ENCODE measurements at regions not wholly inside any gene's neighbourhood (a gene's known extent, or its start where the extent isn't known, plus 50 kb on each side); places are given as distances from the start of the nearest gene placed in this dataset.

DNA sequence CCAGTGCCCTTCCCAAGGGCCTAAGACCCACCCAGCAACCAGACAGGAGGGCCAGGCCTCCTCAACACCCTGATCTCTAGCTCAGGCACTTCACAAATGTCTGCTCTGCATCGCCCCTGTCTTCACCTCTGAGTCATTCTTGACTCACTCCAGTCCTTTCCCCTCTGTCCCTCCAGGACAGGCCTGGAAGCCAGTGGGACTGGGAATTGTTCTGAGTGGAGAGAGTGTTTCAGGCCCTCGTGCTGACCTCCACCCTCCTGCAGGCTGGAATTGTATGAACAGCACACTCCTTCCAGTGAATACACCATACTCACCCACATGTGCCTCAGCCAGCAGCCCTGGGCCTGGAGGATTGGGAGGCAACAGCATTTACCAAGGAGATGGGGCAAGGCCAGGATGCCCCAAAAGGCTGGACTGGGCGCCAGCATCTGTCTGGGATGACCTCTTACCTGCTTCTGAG, 304.2 kb downstream of the CYP26B1 start:
- no peak for DNase-seq (ENCODE audit: low read depth)

GRCh38 chr2:71842744-71843143, 304.9 kb downstream of the CYP26B1 start:
- no peak for DNase-seq (ENCODE audit: low read depth)

- no peak for DNase-seq (ENCODE audit: low read depth)
Observed at GRCh38 chr2:71839826-71840225, 307.8 kb downstream of the CYP26B1 start.

- DNase-seq (ENCODE audit: low read depth), result no peak
Observed at GRCh38 chr2:71834796-71835195, 312.9 kb downstream of the CYP26B1 start.

DNA sequence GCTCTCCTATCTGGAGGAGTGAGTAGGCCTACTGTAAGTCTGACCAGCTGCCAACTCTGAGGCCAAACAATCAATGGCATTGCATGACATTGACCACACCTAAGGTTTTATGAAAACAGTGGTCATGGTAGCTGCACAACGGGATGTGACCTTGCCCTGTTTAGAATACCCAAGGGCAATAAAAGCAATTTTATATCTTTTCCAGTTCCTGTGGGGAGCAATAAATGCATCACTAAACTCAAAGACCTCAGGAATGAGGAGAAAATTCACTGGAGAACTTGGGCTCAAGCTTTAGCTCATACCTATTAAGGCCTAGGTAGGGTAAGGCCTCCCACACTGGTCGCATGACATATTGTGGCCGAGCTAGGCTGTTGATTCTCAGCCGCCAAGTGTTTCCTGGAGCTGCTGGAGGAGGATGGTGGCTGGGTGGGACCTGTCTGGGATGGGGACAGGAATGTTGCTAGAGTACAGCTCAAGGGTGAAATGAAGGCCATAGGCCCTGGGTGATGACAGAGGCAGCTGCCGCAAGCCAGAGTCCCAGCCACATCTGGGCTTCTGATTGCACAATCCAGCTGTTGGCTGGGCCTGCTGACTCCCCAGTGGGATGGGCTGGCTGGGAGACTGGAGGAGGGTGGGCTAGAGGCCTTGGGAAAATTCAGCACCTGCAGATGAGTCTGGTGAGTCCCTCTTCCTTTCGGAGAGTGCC, 313.7 kb downstream of the CYP26B1 start:
- DNase-seq (ENCODE audit: low read depth), result peak; percentile 78

- no peak for DNase-seq (ENCODE audit: low read depth)
Observed at GRCh38 chr2:71833272-71833671, 314.4 kb downstream of the CYP26B1 start.

GRCh38 chr2:71832844-71833243, 314.8 kb downstream of the CYP26B1 start:
- DNase-seq (ENCODE audit: low read depth), result no peak

- no peak for DNase-seq (ENCODE audit: low read depth)
Observed at GRCh38 chr2:71832388-71832787, 315.3 kb downstream of the CYP26B1 start.

DNA sequence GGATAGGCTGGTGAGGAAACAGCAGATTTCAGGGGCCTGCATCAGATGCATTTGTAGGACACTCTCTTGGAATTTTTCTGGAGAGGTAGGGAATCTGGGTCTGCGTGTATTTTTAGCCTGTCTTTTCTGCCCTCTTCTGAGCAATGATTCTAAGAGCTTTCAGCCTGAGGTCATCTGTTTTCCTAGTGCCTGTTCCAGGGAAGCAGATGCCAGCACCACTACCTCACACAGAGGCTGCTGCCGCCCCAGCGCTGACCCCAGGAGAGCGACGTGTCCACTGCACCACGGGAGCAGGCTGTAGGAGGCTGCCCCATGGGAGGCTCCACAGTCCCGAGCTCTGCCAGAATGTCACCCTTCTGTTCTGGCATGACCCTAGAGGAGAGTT, 316.5 kb downstream of the CYP26B1 start:
- peak; percentile 28 for DNase-seq (ENCODE audit: low read depth)

DNA sequence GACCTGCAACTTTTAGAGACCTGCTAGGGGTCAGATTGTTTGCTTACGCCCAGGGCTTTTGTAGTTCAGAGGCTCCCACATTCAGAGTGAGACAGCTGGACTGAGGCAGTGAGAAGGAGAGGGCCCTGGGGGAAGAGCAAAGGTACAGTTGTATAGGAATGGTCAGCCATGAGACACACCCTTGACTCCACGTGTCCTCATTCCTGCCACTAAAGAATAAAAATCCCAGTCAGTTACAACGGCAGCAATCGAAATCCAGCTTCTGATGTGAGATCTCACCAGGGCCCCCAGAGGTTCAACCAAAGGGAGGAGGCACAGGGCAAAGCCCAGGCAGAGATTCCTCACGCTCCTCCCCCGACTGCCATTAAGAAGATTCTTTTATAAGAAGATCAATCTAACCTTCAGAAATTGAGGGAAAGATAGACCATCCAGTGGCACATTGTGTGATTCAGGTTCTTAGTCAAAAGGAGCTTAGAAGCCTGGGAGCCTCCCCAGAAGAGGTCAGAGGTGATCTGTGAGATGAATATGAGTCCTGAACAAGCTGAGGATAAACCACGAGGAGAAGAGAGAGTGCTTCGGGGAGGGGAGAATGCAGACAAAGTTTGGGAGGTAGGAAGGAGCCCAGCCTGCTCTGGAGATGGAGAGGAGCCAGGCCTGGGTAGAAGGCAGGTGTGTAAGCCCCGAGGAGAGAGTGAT, 317.0 kb downstream of the CYP26B1 start:
- no peak for DNase-seq (ENCODE audit: low read depth)

GRCh38 chr2:71829008-71829407, 318.7 kb downstream of the CYP26B1 start:
- DNase-seq (ENCODE audit: low read depth), result no peak

DNA sequence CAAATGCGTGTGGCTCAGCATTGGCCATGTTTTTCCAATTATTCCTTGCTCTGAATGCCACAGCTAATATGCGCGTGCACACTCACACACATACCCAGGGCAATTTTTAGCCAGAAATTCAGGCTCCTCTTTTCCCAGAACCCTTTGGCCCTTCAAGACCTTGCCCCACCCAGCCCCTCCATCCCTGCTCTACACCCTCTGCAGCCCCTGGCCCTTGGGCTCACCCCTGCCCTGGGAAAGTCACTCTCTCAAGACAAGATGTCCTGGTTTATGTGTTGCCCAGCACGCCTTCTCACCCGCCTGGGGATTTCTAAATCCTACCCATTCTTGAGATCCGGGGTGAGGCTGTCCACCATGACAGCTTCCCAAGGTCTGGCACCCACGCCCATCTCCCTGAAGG, 319.7 kb downstream of the CYP26B1 start:
- DNase-seq (ENCODE audit: low read depth), result no peak

DNA sequence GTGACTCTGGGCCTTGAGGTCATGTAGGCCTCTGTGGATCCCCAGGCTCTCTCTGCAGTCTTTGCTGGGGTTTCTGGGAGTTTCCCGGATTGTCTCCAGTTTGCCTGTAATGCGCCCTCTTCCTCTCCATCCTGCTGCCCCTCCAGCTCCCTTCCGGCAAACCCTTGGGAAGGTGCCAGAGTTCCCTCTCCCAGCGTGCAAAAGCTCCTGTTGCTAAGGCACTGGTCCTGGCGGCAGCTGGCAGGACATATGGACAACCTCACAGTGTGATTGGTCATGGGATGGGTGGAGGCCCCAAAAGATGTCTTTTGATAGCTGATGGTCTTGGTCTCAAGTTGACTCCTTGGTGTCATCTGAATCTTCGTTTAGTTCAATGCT, 320.1 kb downstream of the CYP26B1 start:
- DNase-seq (ENCODE audit: low read depth), result no peak

DNA sequence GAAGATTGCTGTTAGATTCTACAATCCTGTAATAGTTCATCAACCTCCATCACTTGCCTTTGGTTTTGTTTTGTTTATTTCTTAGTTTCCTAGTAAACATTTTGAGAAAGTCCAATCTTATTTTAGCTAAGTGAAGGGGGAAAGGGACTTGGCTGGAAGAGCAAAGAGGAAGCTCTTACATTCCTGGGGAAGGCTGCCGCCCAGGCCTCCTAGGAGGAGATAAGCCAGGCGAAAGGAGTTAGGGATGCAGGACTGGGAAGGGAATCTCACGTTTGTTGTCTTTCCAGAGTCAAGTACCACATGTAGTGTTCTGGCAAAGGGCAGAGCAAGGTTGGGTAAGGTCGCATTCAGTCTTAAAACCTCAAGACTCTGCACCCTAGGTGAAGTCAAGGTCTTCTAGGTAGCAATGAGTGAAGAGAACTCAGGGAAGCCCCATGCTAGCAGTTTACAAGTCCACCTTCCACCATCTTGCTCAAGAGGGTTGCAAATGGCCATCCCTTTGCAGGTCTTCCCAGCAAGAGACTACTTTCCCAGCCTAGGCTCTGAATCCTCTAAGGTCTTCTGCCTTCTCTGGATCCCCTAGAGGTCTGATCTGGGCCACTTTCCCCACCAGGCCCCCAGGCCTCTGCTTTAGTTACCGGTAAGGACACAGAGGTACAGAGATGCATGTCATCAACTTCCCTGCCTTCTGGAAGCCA, 320.7 kb downstream of the CYP26B1 start:
- DNase-seq (ENCODE audit: low read depth), result no peak

- no peak for DNase-seq (ENCODE audit: low read depth)
Observed at GRCh38 chr2:71826299-71826698, 321.4 kb downstream of the CYP26B1 start.

GRCh38 chr2:71824436-71824835, 323.2 kb downstream of the CYP26B1 start:
- no peak for DNase-seq (ENCODE audit: low read depth)

GRCh38 chr2:71823526-71823925, 324.1 kb downstream of the CYP26B1 start:
- DNase-seq (ENCODE audit: low read depth), result no peak

- DNase-seq (ENCODE audit: low read depth), result no peak
Observed at GRCh38 chr2:71822463-71822862, 325.2 kb downstream of the CYP26B1 start.

GRCh38 chr2:71821856-71822255, 325.8 kb downstream of the CYP26B1 start:
- no peak for DNase-seq (ENCODE audit: low read depth)

DNA sequence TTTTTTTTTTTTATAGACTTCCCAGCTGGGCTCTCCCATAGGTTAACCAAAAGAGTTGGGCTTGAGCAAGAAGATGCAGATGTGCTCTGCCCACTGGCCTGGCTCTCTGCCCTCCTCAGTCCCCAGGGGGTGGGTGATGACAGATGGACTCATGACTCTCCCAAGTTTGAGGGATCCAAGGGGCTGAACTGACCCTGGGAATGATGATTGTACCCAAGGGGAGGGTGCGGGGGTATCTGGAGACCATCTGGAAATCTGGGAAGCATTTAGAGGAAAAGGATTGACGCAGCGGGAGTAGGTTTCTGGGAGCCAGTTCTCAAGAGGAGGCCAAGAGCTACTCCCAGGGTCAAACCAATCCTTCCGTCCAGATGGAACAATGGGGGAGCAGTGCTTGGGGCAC, 330.8 kb downstream of the CYP26B1 start:
- DNase-seq (ENCODE audit: low read depth), result no peak

GRCh38 chr2:71815701-71816474, 331.8 kb downstream of the CYP26B1 start:
- DNase-seq (ENCODE audit: low read depth), result no peak

GRCh38 chr2:71814885-71815284, 332.8 kb downstream of the CYP26B1 start:
- no peak for DNase-seq (ENCODE audit: low read depth)

All from forelimb muscle (tissue), 1 donor.